ENCODE measurements at regions not wholly inside any gene's neighbourhood (a gene's known extent, or its start where the extent isn't known, plus 50 kb on each side); places are given as distances from the start of the nearest gene placed in this dataset.
"Not testable (repeated sequence)": the region's sequence is repeated elsewhere in the genome, so short reads cannot be mapped to it uniquely, and the experiment has no call there.

DNA sequence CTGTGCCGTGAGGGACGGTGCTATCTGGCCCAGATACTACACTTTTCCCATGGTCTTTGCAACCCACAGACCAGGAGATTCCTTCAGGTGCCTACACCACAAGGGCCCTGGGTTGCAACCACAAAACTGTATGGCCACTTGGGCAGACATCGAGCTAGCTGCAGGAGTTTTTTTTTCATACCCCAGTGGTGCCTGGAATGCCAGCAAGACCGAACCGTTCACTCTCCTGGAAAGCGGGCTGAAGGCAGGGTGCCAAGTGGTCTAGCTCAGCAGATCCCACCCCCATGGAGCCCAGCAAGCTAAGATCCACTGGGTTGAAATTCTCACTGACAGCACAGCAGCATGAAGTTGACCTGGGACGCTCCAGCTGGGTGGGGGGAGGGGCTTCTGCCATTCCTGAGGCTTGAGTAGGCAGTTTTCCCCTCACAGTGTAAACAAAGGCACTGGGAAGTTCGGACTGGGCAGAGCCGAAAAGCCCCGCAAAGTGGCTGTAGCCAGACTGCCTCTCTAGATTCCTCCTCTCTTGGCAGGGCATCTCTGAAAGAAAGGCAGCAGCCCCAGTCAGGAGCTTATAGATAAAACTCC lies 638.9 kb downstream of the SLC16A7 start:
- not testable (repeated sequence) for H3K4me1 Mint-ChIP-seq, H3K4me3 Mint-ChIP-seq
- H3K9me3 Mint-ChIP-seq: peaks cover 17% of the 10 kb centered on the region

DNA sequence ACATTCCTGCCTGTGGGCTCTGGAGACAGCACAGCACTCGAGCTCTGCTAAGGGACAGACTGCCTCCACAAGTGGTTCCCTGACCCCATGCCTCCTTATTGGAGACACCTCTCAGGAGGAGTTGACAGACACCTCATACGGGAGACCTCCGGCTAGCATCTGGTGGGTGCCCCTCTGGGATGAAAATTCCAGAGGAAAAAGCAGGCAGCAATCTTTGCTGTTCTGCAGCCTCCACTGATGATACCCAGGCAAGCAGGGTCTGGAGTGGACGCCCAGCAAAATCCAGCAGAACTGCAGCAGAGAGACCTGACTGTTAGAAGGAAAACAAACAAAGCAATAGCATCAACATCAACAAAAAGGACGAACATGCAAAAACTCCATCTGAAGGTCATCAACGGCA lies 639.4 kb downstream of the SLC16A7 start:
- ATAC-seq (no peak), DNase-seq (ENCODE audit: low spot score in 2 of 2) (no peak)
- H3K9me3 Mint-ChIP-seq: peaks cover 17% of the 10 kb centered on the region
- H3K27ac Mint-ChIP-seq: no peak overlapping the region
- H3K36me3 Mint-ChIP-seq: no peaks in the 10 kb centered on the region
- H3K4me3 Mint-ChIP-seq: no peak overlapping the region
- no peaks in the 10 kb centered on the region for H3K4me1 Mint-ChIP-seq

More for the DNA sequence above, 638.9 kb downstream of the SLC16A7 start:
- H3K27ac Mint-ChIP-seq; H3K36me3 Mint-ChIP-seq; DNase-seq (ENCODE audit: low spot score in 2 of 2); ATAC-seq: not testable (repeated sequence)

- not testable (repeated sequence) for H3K4me1 Mint-ChIP-seq; ATAC-seq; H3K4me3 Mint-ChIP-seq; H3K27ac Mint-ChIP-seq; DNase-seq (ENCODE audit: low spot score in 2 of 2); H3K36me3 Mint-ChIP-seq
- H3K9me3 Mint-ChIP-seq: peaks cover 17% of the 10 kb centered on the region
Observed at GRCh38 chr12:60236416-60236815, 640.6 kb downstream of the SLC16A7 start.

DNA sequence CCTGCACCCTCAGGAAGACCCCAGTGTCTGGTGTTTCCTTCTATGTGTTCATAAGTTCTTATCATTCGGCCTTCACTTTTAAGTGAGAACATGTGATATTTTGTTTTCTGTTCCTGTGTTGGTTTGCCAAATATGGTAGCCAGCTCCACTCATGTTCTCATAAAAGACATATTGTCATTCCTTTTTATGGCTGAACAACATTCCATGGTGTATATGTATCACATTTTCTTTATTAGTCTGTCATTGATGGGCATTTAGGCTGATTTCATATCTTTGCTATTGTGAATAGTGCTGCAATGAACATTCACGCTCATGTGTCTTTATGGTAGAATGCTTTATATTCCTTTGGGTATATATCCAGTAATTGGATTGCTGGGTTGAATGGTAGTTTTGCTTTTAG lies 645.1 kb downstream of the SLC16A7 start:
- peaks cover 15% of the 10 kb centered on the region for H3K9me3 Mint-ChIP-seq
- H3K4me1 Mint-ChIP-seq: no peaks in the 10 kb centered on the region
- H3K27ac Mint-ChIP-seq: no peak overlapping the region
- no peak for DNase-seq (ENCODE audit: low spot score in 2 of 2)
- no peaks in the 10 kb centered on the region for H3K36me3 Mint-ChIP-seq
- H3K4me3 Mint-ChIP-seq: no peak overlapping the region
- ATAC-seq: no peak

- no peak for DNase-seq (ENCODE audit: low spot score in 2 of 2)
- no peak for ATAC-seq
- H3K4me3 Mint-ChIP-seq: no peak overlapping the region
- no peaks in the 10 kb centered on the region for H3K36me3 Mint-ChIP-seq
- peaks cover 14% of the 10 kb centered on the region for H3K9me3 Mint-ChIP-seq
- H3K4me1 Mint-ChIP-seq: no peaks in the 10 kb centered on the region
- H3K27ac Mint-ChIP-seq: no peak overlapping the region
Observed at GRCh38 chr12:60251091-60251490, 655.3 kb downstream of the SLC16A7 start.

DNA sequence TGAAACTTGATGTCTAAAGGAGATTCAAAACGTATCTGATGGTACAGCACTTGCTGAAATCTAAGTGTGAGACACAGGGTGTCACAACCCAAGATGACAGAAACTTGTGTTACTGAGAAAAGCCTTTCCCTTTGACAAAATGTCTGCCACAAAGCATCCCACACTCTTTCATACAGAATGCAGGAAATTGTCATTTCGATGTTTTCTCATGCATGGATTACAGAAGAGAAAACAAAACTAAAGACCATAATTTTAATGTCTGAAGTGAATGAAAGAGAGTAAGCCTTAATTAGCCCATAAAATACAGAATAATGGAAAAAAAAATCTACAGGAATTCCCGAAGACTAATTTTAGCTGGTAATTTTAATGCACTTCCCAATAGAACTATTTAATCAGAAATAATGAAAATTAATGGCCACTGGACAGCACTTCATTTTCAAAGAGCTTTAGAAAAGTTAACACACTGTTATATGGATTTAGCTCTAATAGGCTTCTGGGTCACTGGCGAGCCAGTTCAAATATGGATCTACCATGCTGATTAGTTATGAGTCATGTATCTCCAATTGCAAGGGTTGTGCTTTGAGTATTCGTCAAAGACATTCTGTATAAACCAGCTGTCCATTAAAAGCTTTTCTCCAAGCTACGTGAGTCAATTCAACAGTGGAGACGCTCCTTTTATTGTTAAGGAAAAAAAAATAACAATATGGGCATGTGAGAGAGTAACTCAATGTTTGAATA lies 656.7 kb downstream of the SLC16A7 start:
- Mint-ChIP-seq H3K4me1 (no peaks in the 10 kb centered on the region), H3K36me3 (no peaks in the 10 kb centered on the region), H3K9me3 (peaks cover 8% of the 10 kb centered on the region), H3K4me3 (no peak overlapping the region), H3K27ac (no peak overlapping the region)
- ATAC-seq: no peak
- DNase-seq (ENCODE audit: low spot score in 2 of 2): no peak

- no peaks in the 10 kb centered on the region for H3K4me1 Mint-ChIP-seq
- no peak overlapping the region for H3K27ac Mint-ChIP-seq
- DNase-seq (ENCODE audit: low spot score in 2 of 2): no peak
- peaks cover 8% of the 10 kb centered on the region for H3K9me3 Mint-ChIP-seq
- H3K4me3 Mint-ChIP-seq: no peak overlapping the region
- H3K36me3 Mint-ChIP-seq: no peaks in the 10 kb centered on the region
- ATAC-seq: no peak
Observed at GRCh38 chr12:60255044-60255443, 659.2 kb downstream of the SLC16A7 start.

GRCh38 chr12:60257063-60257462 lies 661.2 kb downstream of the SLC16A7 start:
- Mint-ChIP-seq H3K36me3 (no peaks in the 10 kb centered on the region), H3K9me3 (peaks cover 3% of the 10 kb centered on the region), H3K4me3 (no peak overlapping the region), H3K27ac (no peak overlapping the region), H3K4me1 (no peaks in the 10 kb centered on the region)
- ATAC-seq (no peak), DNase-seq (ENCODE audit: low spot score in 2 of 2) (no peak)

GRCh38 chr12:60259225-60259624 lies 663.4 kb downstream of the SLC16A7 start:
- ATAC-seq (no peak), DNase-seq (ENCODE audit: low spot score in 2 of 2) (no peak)
- Mint-ChIP-seq H3K36me3 (no peaks in the 10 kb centered on the region), H3K4me3 (no peak overlapping the region), H3K27ac (no peak overlapping the region), H3K9me3 (peaks cover 1% of the 10 kb centered on the region), H3K4me1 (no peaks in the 10 kb centered on the region)

DNA sequence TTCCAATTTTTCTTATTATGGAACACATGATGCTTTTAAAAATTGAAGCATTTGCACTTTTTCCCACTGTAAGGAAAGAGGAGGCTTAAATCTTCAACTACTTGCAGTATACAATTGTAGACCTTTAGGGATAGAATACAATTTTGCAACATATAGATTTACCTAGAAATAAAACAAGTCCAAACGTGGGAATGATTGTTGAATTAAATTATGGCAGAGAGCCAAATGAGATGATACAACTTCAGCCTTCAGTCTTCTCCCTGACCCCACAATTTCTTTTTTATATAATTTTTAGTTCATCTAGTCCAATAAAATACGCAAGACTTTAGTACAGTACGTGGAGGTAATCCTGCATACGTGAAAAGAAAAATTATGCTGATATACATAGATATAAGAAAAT lies 666.5 kb downstream of the SLC16A7 start:
- no peak overlapping the region for H3K4me3 Mint-ChIP-seq
- H3K9me3 Mint-ChIP-seq: peaks cover 4% of the 10 kb centered on the region
- H3K36me3 Mint-ChIP-seq: no peaks in the 10 kb centered on the region
- DNase-seq (ENCODE audit: low spot score in 2 of 2) (no peak), ATAC-seq (no peak)
- no peaks in the 10 kb centered on the region for H3K4me1 Mint-ChIP-seq
- H3K27ac Mint-ChIP-seq: no peak overlapping the region

DNA sequence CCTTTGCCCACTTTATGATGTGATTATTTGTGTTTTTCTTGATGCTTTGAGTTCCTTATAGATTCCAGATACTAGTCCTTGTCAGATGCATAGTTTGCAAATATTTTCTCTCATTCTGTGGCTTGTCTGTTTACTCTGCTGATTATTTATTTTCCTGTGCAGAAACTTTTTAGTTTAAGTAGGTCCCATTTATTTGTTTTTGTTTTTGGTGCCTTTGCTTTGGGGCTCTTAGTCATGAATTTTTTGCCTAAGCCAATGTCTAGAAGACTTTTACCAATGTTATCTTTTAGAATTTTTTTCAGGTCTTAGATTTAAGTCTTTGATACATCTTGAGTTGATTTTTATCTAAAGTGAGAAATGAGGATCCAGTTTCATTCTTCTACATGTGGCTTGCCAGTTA lies 667.3 kb downstream of the SLC16A7 start:
- no peaks in the 10 kb centered on the region for H3K36me3 Mint-ChIP-seq
- no peak for ATAC-seq
- no peak for DNase-seq (ENCODE audit: low spot score in 2 of 2)
- H3K4me3 Mint-ChIP-seq: no peak overlapping the region
- no peak overlapping the region for H3K27ac Mint-ChIP-seq
- peaks cover 7% of the 10 kb centered on the region for H3K9me3 Mint-ChIP-seq
- no peaks in the 10 kb centered on the region for H3K4me1 Mint-ChIP-seq

DNA sequence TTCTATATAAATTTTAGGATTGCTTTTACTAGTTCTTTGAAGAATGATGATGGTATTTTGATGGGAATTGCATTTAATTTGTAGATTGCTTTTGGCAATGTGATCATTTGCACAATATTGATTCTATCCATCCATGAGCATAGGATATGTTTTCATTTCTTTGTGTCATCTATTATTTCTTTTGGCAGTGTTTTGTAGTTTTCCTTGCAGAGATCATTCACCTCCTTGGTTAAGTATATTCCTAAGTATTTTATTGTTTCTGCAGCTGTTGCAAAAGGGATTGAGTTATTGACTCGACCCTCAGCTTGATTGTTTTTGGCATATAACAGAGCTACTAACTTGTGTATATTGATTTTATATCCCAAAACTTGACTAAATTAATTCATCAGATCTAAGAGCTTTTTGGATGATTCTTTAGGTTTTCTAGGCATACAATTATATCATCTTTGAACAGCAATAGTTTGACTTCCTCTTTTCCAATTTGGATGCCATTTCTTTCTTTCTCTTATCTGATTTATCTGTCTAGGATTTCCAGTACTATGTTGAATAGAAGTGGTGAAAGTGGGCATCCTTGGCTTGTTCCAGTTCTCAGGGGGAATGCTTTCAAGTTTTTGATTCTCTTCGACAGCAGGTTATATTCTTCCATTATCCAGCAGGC lies 668.1 kb downstream of the SLC16A7 start:
- Mint-ChIP-seq H3K4me3 (no peak overlapping the region), H3K27ac (no peak overlapping the region)

DNA sequence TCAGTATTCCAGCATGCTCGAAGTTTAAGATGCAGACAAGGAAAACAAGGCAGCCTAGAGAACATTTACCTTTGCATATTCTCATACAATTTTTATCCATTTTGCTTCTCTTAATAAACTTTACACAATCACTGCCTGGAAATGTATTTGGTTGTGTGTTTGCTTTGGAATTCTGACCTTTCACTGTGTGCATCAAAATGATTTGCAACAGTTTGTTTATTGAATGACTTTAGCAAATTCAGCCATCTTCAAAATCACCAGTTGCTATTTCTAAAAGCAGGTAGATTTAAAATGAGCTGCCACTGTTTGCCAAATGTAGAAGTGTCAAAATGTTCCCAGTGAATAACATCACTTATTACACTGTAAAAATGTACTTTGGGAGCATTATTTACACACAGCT lies 669.9 kb downstream of the SLC16A7 start:
- no peaks in the 10 kb centered on the region for H3K36me3 Mint-ChIP-seq

More for the DNA sequence above, 668.1 kb downstream of the SLC16A7 start:
- Mint-ChIP-seq H3K9me3 (peaks cover 7% of the 10 kb centered on the region), H3K36me3 (no peaks in the 10 kb centered on the region), H3K4me1 (no peaks in the 10 kb centered on the region)
- DNase-seq (ENCODE audit: low spot score in 2 of 2) (no peak), ATAC-seq (no peak)

DNA sequence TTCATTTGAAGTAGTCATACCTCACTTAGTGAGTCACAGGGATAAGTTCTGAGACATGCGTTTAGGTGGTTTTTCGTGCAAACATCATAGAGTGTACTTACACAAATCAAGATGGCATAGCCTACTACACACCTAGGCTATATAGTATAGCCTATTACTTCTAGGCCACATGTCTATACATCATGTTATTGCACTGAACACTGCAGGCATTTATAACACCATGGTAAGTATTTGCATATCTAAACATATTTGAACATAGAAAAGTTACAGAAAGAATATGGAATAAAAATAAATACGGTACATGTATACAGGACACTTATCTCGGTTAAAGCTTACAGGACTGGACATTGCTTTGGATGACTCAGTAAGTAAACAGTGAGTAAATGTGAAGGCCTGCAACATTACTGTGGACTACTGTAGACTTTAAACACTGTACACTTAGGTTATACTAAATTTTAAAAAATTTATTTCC lies 670.6 kb downstream of the SLC16A7 start:
- ATAC-seq: no peak
- no peak for DNase-seq (ENCODE audit: low spot score in 2 of 2)
- Mint-ChIP-seq H3K36me3 (no peaks in the 10 kb centered on the region), H3K27ac (no peak overlapping the region), H3K4me1 (no peaks in the 10 kb centered on the region), H3K9me3 (peaks cover 7% of the 10 kb centered on the region), H3K4me3 (no peak overlapping the region)

More for the DNA sequence above, 669.9 kb downstream of the SLC16A7 start:
- H3K4me3 Mint-ChIP-seq: no peak overlapping the region
- H3K27ac Mint-ChIP-seq: no peak overlapping the region
- no peak for DNase-seq (ENCODE audit: low spot score in 2 of 2)
- ATAC-seq: no peak
- no peaks in the 10 kb centered on the region for H3K4me1 Mint-ChIP-seq
- peaks cover 7% of the 10 kb centered on the region for H3K9me3 Mint-ChIP-seq

GRCh38 chr12:60269611-60270269 lies 673.9 kb downstream of the SLC16A7 start:
- H3K4me3 Mint-ChIP-seq: no peak overlapping the region
- ATAC-seq (no peak), DNase-seq (ENCODE audit: low spot score in 2 of 2) (no peak)
- H3K4me1 Mint-ChIP-seq: no peaks in the 10 kb centered on the region
- peaks cover 6% of the 10 kb centered on the region for H3K9me3 Mint-ChIP-seq
- H3K36me3 Mint-ChIP-seq: no peaks in the 10 kb centered on the region
- H3K27ac Mint-ChIP-seq: no peak overlapping the region
